ENCODE measurements at regions not wholly inside any gene's neighbourhood (a gene's known extent, or its start where the extent isn't known, plus 50 kb on each side); places are given as distances from the start of the nearest gene placed in this dataset.
A peak's percentile ranks its signal among the peaks of the same experiment; 100 is the strongest.

DNA sequence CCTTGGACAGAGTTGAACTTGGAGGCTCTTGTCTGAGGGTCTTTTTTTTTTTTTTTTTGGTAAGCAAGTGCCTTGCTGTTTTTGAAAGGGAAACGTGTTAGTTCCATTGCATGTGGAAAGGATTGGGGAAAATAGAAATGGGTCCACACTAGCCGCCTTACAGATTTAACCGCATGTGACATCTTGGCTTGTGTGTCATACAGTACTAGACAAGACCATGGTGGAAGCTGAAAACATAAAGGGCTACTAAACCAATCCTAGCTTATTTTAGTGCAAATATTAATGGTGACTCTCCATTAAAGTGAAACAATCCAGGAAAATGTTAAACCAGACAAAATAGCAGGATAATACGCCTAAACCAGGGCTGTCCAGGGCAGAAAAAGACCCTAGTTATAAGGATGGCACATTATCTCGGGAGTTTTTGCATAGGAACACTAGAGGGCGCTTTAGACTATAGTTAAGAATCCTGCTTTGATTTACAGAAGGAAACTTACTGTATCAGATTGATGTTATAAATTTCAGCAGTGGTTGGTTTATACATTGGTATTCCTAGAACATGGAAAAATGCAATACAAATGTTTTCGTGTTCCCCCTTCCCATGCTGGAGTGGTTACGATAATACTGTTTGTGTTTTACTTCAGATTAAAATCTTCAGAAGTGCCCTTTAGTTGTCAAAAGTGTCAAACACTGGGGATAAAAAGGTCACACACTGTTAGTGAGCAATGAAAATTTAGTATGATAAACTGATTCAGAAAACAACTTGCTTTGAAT is 59.8 kb upstream of the DEK start:
- TF ChIP-seq ZFX (IDR thresholded peaks at IDR 0.05): no peak
- TF ChIP-seq, protein P1, sequence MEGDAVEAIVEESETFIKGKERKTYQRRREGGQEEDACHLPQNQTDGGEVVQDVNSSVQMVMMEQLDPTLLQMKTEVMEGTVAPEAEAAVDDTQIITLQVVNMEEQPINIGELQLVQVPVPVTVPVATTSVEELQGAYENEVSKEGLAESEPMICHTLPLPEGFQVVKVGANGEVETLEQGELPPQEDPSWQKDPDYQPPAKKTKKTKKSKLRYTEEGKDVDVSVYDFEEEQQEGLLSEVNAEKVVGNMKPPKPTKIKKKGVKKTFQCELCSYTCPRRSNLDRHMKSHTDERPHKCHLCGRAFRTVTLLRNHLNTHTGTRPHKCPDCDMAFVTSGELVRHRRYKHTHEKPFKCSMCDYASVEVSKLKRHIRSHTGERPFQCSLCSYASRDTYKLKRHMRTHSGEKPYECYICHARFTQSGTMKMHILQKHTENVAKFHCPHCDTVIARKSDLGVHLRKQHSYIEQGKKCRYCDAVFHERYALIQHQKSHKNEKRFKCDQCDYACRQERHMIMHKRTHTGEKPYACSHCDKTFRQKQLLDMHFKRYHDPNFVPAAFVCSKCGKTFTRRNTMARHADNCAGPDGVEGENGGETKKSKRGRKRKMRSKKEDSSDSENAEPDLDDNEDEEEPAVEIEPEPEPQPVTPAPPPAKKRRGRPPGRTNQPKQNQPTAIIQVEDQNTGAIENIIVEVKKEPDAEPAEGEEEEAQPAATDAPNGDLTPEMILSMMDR (conservative IDR thresholded peaks at IDR 0.05): peak; percentile 85

Measured in C4-2B (cell line).